HG02678 (cell line): ENCODE measurements at regions not wholly inside any gene's neighbourhood (a gene's known extent, or its start where the extent isn't known, plus 50 kb on each side); places are given as distances from the start of the nearest gene placed in this dataset.
"Not testable (repeated sequence)": the region's sequence is repeated elsewhere in the genome, so short reads cannot be mapped to it uniquely, and the experiment has no call there.

Source experiments
- ATAC-seq: cut with Tn5 transposase; IDR thresholded peaks from one replicate; pipeline ENCODE4 v1.9.1; 2021; ENCODE audit warnings: mild to moderate bottlenecking, moderate library complexity; ENCODE audit not compliant: unreplicated experiment

- not testable (repeated sequence) for ATAC-seq
Measured at GRCh38 chr2:91520972-91521535, 2829.6 kb downstream of the RPIA start.

GRCh38 chr2:91521944-91522343 is 2830.5 kb downstream of the RPIA start:
- ATAC-seq = not testable (repeated sequence)

GRCh38 chr2:91522877-91523276 is 2831.4 kb downstream of the RPIA start:
- ATAC-seq = not testable (repeated sequence)

- not testable (repeated sequence) for ATAC-seq
Measured at GRCh38 chr2:91523751-91524150, 2832.3 kb downstream of the RPIA start.

- ATAC-seq = not testable (repeated sequence)
Measured at GRCh38 chr2:91525587-91525986, 2834.1 kb downstream of the RPIA start.

- not testable (repeated sequence) for ATAC-seq
Measured at GRCh38 chr2:91526083-91526482, 2834.6 kb downstream of the RPIA start.

GRCh38 chr2:91527056-91527455 is 2835.6 kb downstream of the RPIA start:
- ATAC-seq = not testable (repeated sequence)

GRCh38 chr2:91527491-91528031 is 2836.1 kb downstream of the RPIA start:
- ATAC-seq = not testable (repeated sequence)

GRCh38 chr2:91528361-91528760 is 2836.9 kb downstream of the RPIA start:
- not testable (repeated sequence) for ATAC-seq

GRCh38 chr2:91536109-91536508 is 2844.6 kb downstream of the RPIA start:
- not testable (repeated sequence) for ATAC-seq

GRCh38 chr2:91536549-91537263 is 2845.2 kb downstream of the RPIA start:
- not testable (repeated sequence) for ATAC-seq

GRCh38 chr2:91549316-91549715 is 2857.8 kb downstream of the RPIA start:
- not testable (repeated sequence) for ATAC-seq

GRCh38 chr2:91558234-91558633 is 2866.8 kb downstream of the RPIA start:
- ATAC-seq = not testable (repeated sequence)

GRCh38 chr2:91559269-91559668 is 2867.8 kb downstream of the RPIA start:
- ATAC-seq = not testable (repeated sequence)

- ATAC-seq = not testable (repeated sequence)
Measured at GRCh38 chr2:91559886-91560614, 2868.6 kb downstream of the RPIA start.

- not testable (repeated sequence) for ATAC-seq
Measured at GRCh38 chr2:91562184-91562583, 2870.7 kb downstream of the RPIA start.

GRCh38 chr2:91564700-91565099 is 2873.2 kb downstream of the RPIA start:
- not testable (repeated sequence) for ATAC-seq

GRCh38 chr2:91565689-91566430 is 2874.4 kb downstream of the RPIA start:
- not testable (repeated sequence) for ATAC-seq

- not testable (repeated sequence) for ATAC-seq
Measured at GRCh38 chr2:91566611-91567010, 2875.1 kb downstream of the RPIA start.

- not testable (repeated sequence) for ATAC-seq
Measured at GRCh38 chr2:91567546-91568335, 2876.3 kb downstream of the RPIA start.
